Suppressor macrophage (primary cell): ENCODE measurements at regions not wholly inside any gene's neighbourhood (a gene's known extent, or its start where the extent isn't known, plus 50 kb on each side); places are given as distances from the start of the nearest gene placed in this dataset.
A peak's percentile ranks its signal among the peaks of the same experiment; 100 is the strongest.
"Not testable (repeated sequence)": the region's sequence is repeated elsewhere in the genome, so short reads cannot be mapped to it uniquely, and the experiment has no call there.

Source experiments
- DNase-seq, 4 experiments: peaks; one replicate each; pipeline ENCODE4 v3.0.0-alpha.2; 2020 to 2022

- no peak for DNase-seq
These were observed 81.9 kb upstream of the CCND2 start for GRCh38 chr12:4191642-4192041.

GRCh38 chr12:4191149-4191548 lies 82.4 kb upstream of the CCND2 start:
- no peak for DNase-seq

GRCh38 chr12:4190366-4191063 lies 83.0 kb upstream of the CCND2 start:
- DNase-seq = no peak

GRCh38 chr12:4189721-4190120 lies 83.8 kb upstream of the CCND2 start:
- DNase-seq = no peak

- DNase-seq = no peak
These were observed 85.6 kb upstream of the CCND2 start for GRCh38 chr12:4187916-4188315.

- not testable (repeated sequence) for DNase-seq
These were observed 86.2 kb upstream of the CCND2 start for GRCh38 chr12:4187315-4187714.

GRCh38 chr12:4178424-4179170 lies 95.0 kb upstream of the CCND2 start:
- no peak for DNase-seq

- peak in 3 of 4 experiments; percentile 22 to 43 (median 27) for DNase-seq
These were observed 96.3 kb upstream of the CCND2 start for GRCh38 chr12:4177262-4177661.

- no peak for DNase-seq
These were observed 97.4 kb upstream of the CCND2 start for GRCh38 chr12:4176168-4176567.

GRCh38 chr12:4174417-4174816 lies 99.1 kb upstream of the CCND2 start:
- DNase-seq = peak in 3 of 4 experiments; percentile 31 to 44 (median 32)

- DNase-seq = no peak
These were observed 100.6 kb upstream of the CCND2 start for GRCh38 chr12:4172999-4173398.

GRCh38 chr12:4171742-4172141 lies 101.8 kb upstream of the CCND2 start:
- DNase-seq = no peak

GRCh38 chr12:4169959-4170358 lies 103.6 kb upstream of the CCND2 start:
- DNase-seq = peak; percentile 37 to 59 (median 52)

- DNase-seq = no peak
These were observed 104.0 kb upstream of the CCND2 start for GRCh38 chr12:4169531-4169930.

- DNase-seq = no peak
These were observed 105.5 kb upstream of the CCND2 start for GRCh38 chr12:4168036-4168435.

GRCh38 chr12:4164559-4165558 lies 108.7 kb upstream of the CCND2 start:
- peak; percentile 19 to 53 (median 36) for DNase-seq

GRCh38 chr12:4164188-4164558 lies 109.4 kb upstream of the CCND2 start:
- DNase-seq = no peak

- DNase-seq = no peak
These were observed 111.8 kb upstream of the CCND2 start for GRCh38 chr12:4161718-4162117.

GRCh38 chr12:4160314-4161040 lies 113.1 kb upstream of the CCND2 start:
- DNase-seq = no peak

GRCh38 chr12:4159851-4160250 lies 113.7 kb upstream of the CCND2 start:
- no peak for DNase-seq

- peak in 2 of 4 experiments; percentile 30 to 51 for DNase-seq
These were observed 115.3 kb upstream of the CCND2 start for GRCh38 chr12:4158306-4158705.

- DNase-seq = no peak
These were observed 116.4 kb upstream of the CCND2 start for GRCh38 chr12:4157122-4157521.
